K562 (cell line): ENCODE measurements at regions not wholly inside any gene's neighbourhood (a gene's known extent, or its start where the extent isn't known, plus 50 kb on each side); places are given as distances from the start of the nearest gene placed in this dataset.
A peak's percentile ranks its signal among the peaks of the same experiment; 100 is the strongest.

Experiments
- ATAC-seq: fragments of 200-7000 bp; cut with Tn5 transposase; 3 replicates; pipeline ENCODE4 v1.9.1; 2020; ENCODE audit warnings: moderate library complexity
- BruUV-seq: library from RNA; stranded (reverse); fragments of 400-500 nt; replicated peaks from 2 replicates; lab custom pipeline; 2021; lab: Mats Ljungman, UMichigan
- CTCF ChIA-PET: fragments of 300-600 bp; formaldehyde crosslinking; extraction: SDS; loops from one replicate; lab custom pipeline; 2021; ENCODE audit warnings: low intra/inter-chr PET ratio; lab: Yijun Ruan, JAX
- POLR2A ChIA-PET: fragments of 300-600, 350-650 bp; sonication (Branson Sonifier 250); formaldehyde crosslinking; extraction: SDS; loops from one replicate; lab custom pipeline; 2021; ENCODE audit warnings: antibody characterized with exemption, inconsistent platforms; lab: Yijun Ruan, JAX
- DNase-seq, 4 experiments: peaks; one replicate each; pipeline versions ENCODE4 v3.0.0 to v3.0.0-alpha.2; 2011 to 2018; ENCODE audit warnings: low spot score in 3 of 4, mixed read lengths in 3 of 4; ENCODE audit errors: extremely low read depth in 1 of 4
- FAIRE-seq: peaks from 2 replicates; lab custom pipeline; 2011; peaks lifted over from hg19 to GRCh38; lab: Jason Lieb, UNC
- H2AFZ ChIP-seq: 2 replicates; pipeline ENCODE4 v1.6.0; 2011; ENCODE audit warnings: low read depth, low read length, control low read depth, inconsistent platforms
- H3K27ac ChIP-seq: fragments of 200-600 bp; 3 replicates; pipeline ENCODE4 v1.8.0; 2011; ENCODE audit warnings: low read depth, mild to moderate bottlenecking, control low read depth, inconsistent platforms, low read length, moderate library complexity, mixed read lengths; ENCODE audit errors: extremely low read depth
- H3K27me3 ChIP-seq, 2 experiments: fragments of 300-600 bp in 1 of 2; 2 replicates in 1 of 2; 3 replicates in 1 of 2; pipeline versions ENCODE4 v1.6.0 to v1.8.0; 2011; ENCODE audit warnings: inconsistent platforms in 2 of 2, low read length in 2 of 2, mild to moderate bottlenecking in 1 of 2, mixed read lengths in 1 of 2, moderate library complexity in 1 of 2; ENCODE audit not compliant: control insufficient read depth in 2 of 2, insufficient read depth in 2 of 2
- H3K36me3 ChIP-seq: fragments of 300-600 bp; 3 replicates; pipeline ENCODE4 v1.8.0; 2011; ENCODE audit warnings: mild to moderate bottlenecking, low read length, inconsistent platforms; ENCODE audit not compliant: control insufficient read depth, insufficient read depth
- H3K4me1 ChIP-seq, 2 experiments: fragments of 200-600 bp in 1 of 2; replicated peaks in 1 of 2; 2 replicates in 1 of 2; 3 replicates in 1 of 2; pipeline versions ENCODE4 v1.5.1 to v1.8.0; 2011; ENCODE audit warnings: inconsistent platforms in 2 of 2, low read length in 2 of 2, mild to moderate bottlenecking in 1 of 2, mixed read lengths in 1 of 2, moderate library complexity in 1 of 2; ENCODE audit not compliant: control insufficient read depth in 2 of 2, insufficient read depth in 2 of 2
- H3K4me2 ChIP-seq: 2 replicates; pipeline ENCODE4 v1.6.1; 2011; ENCODE audit warnings: low read length, control low read depth, inconsistent platforms, mixed read lengths; ENCODE audit not compliant: insufficient read depth
- H3K4me3 ChIP-seq: fragments of 200-600 bp; sonication (generic), shearing (Covaris generic); 2 replicates; pipeline ENCODE4 v1.5.1; 2016; ENCODE audit warnings: control low read depth, inconsistent platforms
- H3K79me2 ChIP-seq: fragments of 200-600 bp; 3 replicates; pipeline ENCODE4 v1.8.0; 2011; ENCODE audit warnings: low read length, inconsistent platforms; ENCODE audit not compliant: control insufficient read depth, insufficient read depth
- H3K9ac ChIP-seq, 2 experiments: 2 replicates each; pipeline versions ENCODE4 v1.6.0 to v1.6.1; 2011; ENCODE audit warnings: low read depth in 2 of 2, low read length in 2 of 2, control low read depth in 1 of 2, inconsistent platforms in 1 of 2, mild to moderate bottlenecking in 1 of 2, mixed read lengths in 1 of 2; ENCODE audit not compliant: insufficient read depth in 1 of 2
- H3K9me1 ChIP-seq: one replicate; pipeline ENCODE4 v1.6.0; 2011; ENCODE audit warnings: inconsistent platforms, mild to moderate bottlenecking, low read length, moderate library complexity; ENCODE audit not compliant: control insufficient read depth, insufficient read depth
- H3K9me3 ChIP-seq: replicated peaks from 2 replicates; pipeline ENCODE4 v1.5.1; 2011; ENCODE audit warnings: low read depth, low read length, inconsistent platforms; ENCODE audit not compliant: control insufficient read depth, insufficient read depth
- H4K20me1 ChIP-seq: replicated peaks from 2 replicates; pipeline ENCODE4 v1.6.1; 2011; ENCODE audit warnings: low read length, inconsistent platforms, mixed read lengths; ENCODE audit not compliant: control insufficient read depth, insufficient read depth
- BCLAF1 ChIP-seq, 2 experiments: fragments of 450-650 bp in 1 of 2; IDR thresholded peaks; 2 replicates each; pipeline ENCODE4 v1.6.1; 2011 to 2017; ENCODE audit warnings: low read depth in 2 of 2, antibody characterized with exemption in 1 of 2, borderline replicate concordance in 1 of 2, low read length in 1 of 2, mild to moderate bottlenecking in 1 of 2, mixed read lengths in 1 of 2; ENCODE audit not compliant: control insufficient read depth in 1 of 2
- CTCF ChIP-seq, 3 experiments: IDR thresholded peaks in 2 of 3; conservative IDR thresholded peaks in 1 of 3; 2 replicates each; pipeline ENCODE4 v1.5.1; 2011 to 2012; ENCODE audit warnings: low read length in 3 of 3, mild to moderate bottlenecking in 3 of 3, control low read depth in 2 of 3, improper control_type of control experiment in 1 of 3, inconsistent platforms in 1 of 3, low read depth in 1 of 3, mixed read lengths in 1 of 3, moderate library complexity in 1 of 3; ENCODE audit not compliant: insufficient read depth in 2 of 3
- L3MBTL2 ChIP-seq: fragments of 450-650 bp; IDR thresholded peaks from 2 replicates; pipeline ENCODE4 v1.6.1; 2016; ENCODE audit warnings: mild to moderate bottlenecking, moderate library complexity
- PHB2 ChIP-seq: fragments of 450-650 bp; IDR thresholded peaks from 2 replicates; pipeline ENCODE4 v1.6.1; 2017; ENCODE audit warnings: low read depth
- RAD21 ChIP-seq, 2 experiments: fragments of 250-450 bp in 1 of 2; fragments of 450-650 bp in 1 of 2; sonication (Bioruptor Pico) in 1 of 2; formaldehyde crosslinking in 1 of 2; IDR thresholded peaks in 1 of 2; conservative IDR thresholded peaks in 1 of 2; 2 replicates each; pipeline versions ENCODE4 v1.4.0 to v1.8.0; 2020 to 2022; ENCODE audit warnings: mild to moderate bottlenecking in 2 of 2, moderate library complexity in 1 of 2
- REST ChIP-seq, 2 experiments: fragments of 450-650 bp; formaldehyde crosslinking in 1 of 2; IDR thresholded peaks; 2 replicates each; pipeline versions ENCODE4 v1.4.0 to v1.6.1; 2014 to 2020; ENCODE audit warnings: mild to moderate bottlenecking in 2 of 2, borderline replicate concordance in 1 of 2, low read depth in 1 of 2
- WGBS: fragments of 100-300 bp; shearing (Covaris generic); methylation state at CpG from one replicate; pipeline ENCODE4 v1.1.6; 2016; ENCODE audit warnings: low coverage, mixed read lengths; ENCODE audit not compliant: insufficient coverage; ENCODE audit errors: missing lambda C conversion rate; 5-methylcytosine and 5-hydroxymethylcytosine counted together
- in situ Hi-C: fragments of 300-500 bp; cut with MboI; formaldehyde crosslinking; loops from 4 replicates; pipeline ENCODE4 v1.15.0; 2018; ENCODE audit warnings: inconsistent platforms, mixed read lengths
- intact Hi-C: fragments of 100-400 bp; cut with micrococcal nuclease; formaldehyde crosslinking; loops from 2 replicates; pipeline ENCODE4 v1.14.2; 2022

- peak; percentile 33 to 39 (median 37) for DNase-seq
- Histone ChIP-seq H3K9ac (no peak overlapping the region), H3K4me2 (no peak overlapping the region), H3K9me3 (no peaks in the 10 kb centered on the region), H3K27me3 (peaks cover 0 to 4% of the 10 kb centered on the region in 2 experiments; a peak in 1 of 5 replicates), H3K9me1 (no peaks in the 10 kb centered on the region), H3K4me3 (no peak overlapping the region), H3K27ac (no peak overlapping the region), H3K36me3 (no peaks in the 10 kb centered on the region), H2AFZ (peak overlapping the region; percentile 59; the same call in 1 of the 2 replicates), H3K79me2 (no peaks in the 10 kb centered on the region), H3K4me1 (peaks cover 0 to 7% of the 10 kb centered on the region in 2 experiments; a peak in 1 of 5 replicates), H4K20me1 (no peaks in the 10 kb centered on the region)
- in situ Hi-C loops = no loop called here
- FAIRE-seq = no peak
- CTCF ChIA-PET = no interaction called here
- intact Hi-C loops = no loop called here
- POLR2A ChIA-PET = no interaction called here
- WGBS = 22% methylated on average over 13 of the region's 25 CpGs
- no TSS peak for BruUV-seq
- ATAC-seq = peak; percentile 91
- TF ChIP-seq RAD21 (CRISPR knock-in tag; conservative IDR thresholded peaks at IDR 0.05 in 1 of 2, IDR thresholded peaks at IDR 0.05 in 1 of 2) (peak in 1 of 2 experiments; percentile 23; a peak in 1 of 4 replicates), PHB2 (no peak), CTCF (IDR thresholded peaks at IDR 0.05 in 2 of 3, conservative IDR thresholded peaks at IDR 0.05 in 1 of 3; ENCODE audit: insufficient read depth in 2 of 3, low read depth in 1 of 3, low read length in 3 of 3) (peak; percentile 47 to 61 (median 58); a peak in 5 of 6 replicates), L3MBTL2 (peak; percentile 71), REST (IDR thresholded peaks at IDR 0.05; ENCODE audit: borderline replicate concordance) (peak; percentile 17; the same call in 1 of the 2 replicates), REST (CRISPR knock-in tag; IDR thresholded peaks at IDR 0.05; ENCODE audit: low read depth) (no peak), BCLAF1 (IDR thresholded peaks at IDR 0.05; ENCODE audit: borderline replicate concordance in 1 of 2, control insufficient read depth in 1 of 2, low read depth in 2 of 2, low read length in 1 of 2) (no peak)
Observed at GRCh38 chr15:25989327-25989726, 126.2 kb upstream of the ATP10A start.
